ENCODE measurements at regions not wholly inside any gene's neighbourhood (a gene's known extent, or its start where the extent isn't known, plus 50 kb on each side); places are given as distances from the start of the nearest gene placed in this dataset.

DNA sequence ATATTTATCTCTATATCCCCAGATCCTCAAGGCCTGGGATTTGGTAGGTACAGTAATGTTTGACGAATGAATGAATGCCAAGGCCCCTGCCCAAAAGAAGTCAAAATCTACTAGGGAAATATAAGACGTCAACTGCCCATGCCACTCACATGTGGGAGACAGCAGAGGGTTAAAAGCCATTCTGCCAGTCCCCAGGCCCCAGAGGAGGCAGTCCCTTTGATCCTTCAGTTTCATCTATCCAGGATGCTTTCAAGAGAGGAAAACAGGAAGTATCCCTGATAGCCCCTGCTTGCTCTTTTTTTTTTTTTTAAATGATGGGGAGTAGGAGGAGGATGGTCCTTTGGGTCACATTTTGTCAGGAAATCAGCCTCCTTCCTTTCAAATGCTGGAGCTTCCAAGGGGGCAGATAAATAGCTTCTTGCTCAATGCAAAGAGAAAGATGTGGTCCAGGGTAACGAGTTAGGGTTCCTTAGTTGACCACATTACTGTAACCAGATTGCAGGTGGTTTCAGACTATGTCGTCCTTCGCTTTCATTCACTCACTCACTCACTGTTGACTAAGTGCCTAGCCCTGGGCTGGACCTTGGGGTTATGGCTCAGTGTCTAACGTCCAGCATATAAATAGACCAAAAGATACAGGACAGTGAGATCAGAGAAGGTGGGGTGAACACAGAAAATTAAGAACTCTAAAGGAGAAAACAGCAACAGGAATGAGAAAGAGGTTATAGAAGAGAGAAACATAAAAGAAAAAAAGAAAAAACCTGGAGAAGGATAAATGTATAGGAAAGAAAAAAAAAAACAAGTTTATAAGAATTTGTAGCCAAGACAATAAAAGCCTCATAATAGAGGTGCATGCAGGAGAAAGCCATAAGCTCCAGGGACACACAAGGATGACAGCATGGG lies 64.6 kb upstream of the PIM1 start:
- DNase-seq (ENCODE audit: low read depth in 1 of 2, low spot score in 1 of 2), result no peak

DNA sequence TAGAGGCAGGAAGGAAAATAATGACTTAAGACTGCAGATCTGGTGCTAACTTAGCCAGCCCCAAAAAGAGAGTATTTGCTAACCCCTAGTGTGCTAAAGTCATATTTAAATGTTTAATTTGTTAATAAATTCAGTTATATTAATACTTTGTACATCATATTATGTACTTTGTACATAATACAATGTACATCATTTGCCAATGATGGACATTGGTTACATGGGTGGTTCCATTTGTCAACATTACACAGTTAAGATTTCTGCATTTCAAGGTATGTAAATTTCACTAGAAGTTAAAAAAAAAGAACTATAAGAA lies 63.9 kb upstream of the PIM1 start:
- DNase-seq (ENCODE audit: low read depth in 1 of 2, low spot score in 1 of 2), result no peak

DNA sequence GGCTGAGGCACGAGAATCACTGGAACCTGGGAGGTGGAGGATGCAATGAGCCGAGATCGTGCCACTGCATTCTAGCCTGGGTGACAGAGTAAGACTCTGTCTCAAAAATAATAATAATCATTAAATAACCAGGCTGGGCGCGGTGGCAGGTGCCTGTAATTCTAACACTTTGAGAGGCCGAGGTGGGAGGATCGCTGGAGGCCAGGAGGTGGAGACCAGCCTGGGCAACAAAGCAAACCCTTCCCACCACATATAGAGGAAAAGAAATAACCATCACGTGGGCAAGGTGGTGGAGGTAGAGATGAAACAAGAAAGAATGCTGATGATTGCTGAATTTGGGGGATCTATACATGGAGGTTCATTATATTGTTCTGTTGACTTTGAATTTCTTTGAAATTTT lies 63.4 kb upstream of the PIM1 start:
- DNase-seq (ENCODE audit: low read depth in 1 of 2, low spot score in 1 of 2), result no peak

DNA sequence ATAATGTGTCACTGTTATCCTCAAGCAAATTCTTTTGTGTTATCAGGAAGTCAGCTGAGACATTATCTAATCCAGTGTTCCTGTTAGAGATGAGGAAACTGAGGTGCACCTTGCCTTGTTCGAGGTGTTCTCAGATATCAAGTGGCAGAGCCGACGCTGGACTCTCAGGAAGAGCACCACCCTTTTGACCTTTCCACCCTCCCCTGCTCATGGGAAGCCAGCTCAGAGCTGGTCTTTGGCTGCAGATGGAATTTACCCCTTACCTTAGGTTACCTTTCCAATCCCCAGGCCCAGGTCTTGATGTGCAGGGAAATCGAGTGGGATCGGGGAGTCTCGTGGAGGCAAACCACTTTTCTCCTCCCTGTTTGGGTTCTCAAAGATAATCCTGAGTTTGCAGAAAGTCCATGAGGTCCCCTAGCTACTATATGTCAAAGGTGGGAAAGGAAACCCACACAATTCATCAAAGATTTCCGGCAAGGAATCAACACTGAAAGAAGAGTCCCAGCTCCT lies 62.9 kb upstream of the PIM1 start:
- DNase-seq (ENCODE audit: low read depth in 1 of 2, low spot score in 1 of 2), result no peak

DNA sequence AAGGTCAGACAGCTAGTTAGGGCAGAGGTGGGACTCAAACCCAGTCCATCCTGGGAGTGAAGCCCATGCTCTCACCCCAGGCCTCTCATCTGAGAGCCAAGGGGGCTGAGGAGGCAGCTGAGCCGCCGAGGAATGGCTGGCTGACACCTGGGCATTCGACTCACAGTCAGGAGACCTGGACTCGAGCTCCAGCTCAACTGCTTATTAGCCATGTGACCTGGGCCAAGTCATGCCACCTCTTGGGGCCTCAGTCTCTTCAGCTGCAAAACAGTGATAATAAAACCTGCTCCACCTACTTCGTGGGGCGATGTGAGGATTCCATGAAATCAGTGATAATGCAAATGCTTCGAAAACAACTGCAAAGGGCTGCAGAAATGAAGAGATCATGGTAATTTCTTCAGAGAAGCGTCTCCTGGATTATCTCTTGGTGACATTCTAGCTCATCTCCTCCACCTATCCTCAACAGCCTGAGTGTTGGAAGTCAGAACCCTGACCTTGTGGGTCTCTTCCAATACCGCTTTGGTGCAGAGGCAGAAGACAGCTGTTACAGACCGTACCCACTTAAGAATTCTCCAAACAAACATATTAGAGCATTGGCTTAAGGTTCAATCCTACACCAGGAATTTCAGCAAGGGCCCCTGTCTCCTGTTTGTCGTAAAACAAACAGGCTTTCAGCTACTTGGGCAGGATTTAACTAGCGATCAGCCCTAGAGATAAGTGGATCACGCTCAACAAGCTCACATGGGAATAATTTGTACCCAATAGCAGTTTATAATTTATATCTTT lies 60.0 kb upstream of the PIM1 start:
- DNase-seq (ENCODE audit: low read depth in 1 of 2, low spot score in 1 of 2), result no peak

GRCh38 chr6:37110500-37111461 lies 59.2 kb upstream of the PIM1 start:
- no peak for DNase-seq (ENCODE audit: low read depth in 1 of 2, low spot score in 1 of 2)

- DNase-seq (ENCODE audit: low read depth in 1 of 2, low spot score in 1 of 2), result no peak
These were observed 56.0 kb upstream of the PIM1 start for GRCh38 chr6:37113976-37114375.

GRCh38 chr6:37114612-37115011 lies 55.3 kb upstream of the PIM1 start:
- no peak for DNase-seq (ENCODE audit: low read depth in 1 of 2, low spot score in 1 of 2)

DNA sequence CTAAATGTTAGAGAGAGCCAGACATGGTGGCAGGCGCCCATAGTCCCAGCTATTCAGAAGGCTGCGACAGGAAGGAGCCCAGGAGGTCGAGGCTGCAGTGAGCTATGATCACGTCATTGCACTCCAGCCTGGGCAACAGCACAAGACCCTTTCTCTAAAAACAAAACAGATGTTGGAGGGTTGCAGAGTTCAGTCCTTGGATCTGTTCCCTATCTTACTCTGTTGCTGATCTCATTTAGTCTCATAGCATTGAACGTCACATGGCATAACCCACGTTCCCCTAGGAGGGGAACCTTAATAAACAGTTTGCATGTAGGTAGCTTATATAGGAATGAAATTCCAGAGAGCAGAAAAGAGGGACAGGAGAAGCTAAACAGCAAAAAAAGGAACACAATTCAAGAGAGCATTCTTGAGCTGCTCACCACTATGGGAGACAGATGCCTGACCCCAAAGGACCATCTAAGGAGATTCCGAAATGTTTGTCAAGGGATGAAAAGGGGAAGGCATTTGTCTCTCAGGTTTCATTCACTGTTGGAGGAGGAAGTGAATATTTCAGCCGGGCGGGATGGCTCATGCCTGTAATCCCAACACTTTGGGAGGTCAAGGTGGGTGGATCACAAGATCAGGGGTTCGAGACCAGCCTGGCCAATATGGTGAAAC lies 54.6 kb upstream of the PIM1 start:
- no peak for DNase-seq (ENCODE audit: low read depth in 1 of 2, low spot score in 1 of 2)

GRCh38 chr6:37116326-37116725 lies 53.6 kb upstream of the PIM1 start:
- no peak for DNase-seq (ENCODE audit: low read depth in 1 of 2, low spot score in 1 of 2)

- no peak for DNase-seq (ENCODE audit: low read depth in 1 of 2, low spot score in 1 of 2)
These were observed 50.5 kb upstream of the PIM1 start for GRCh38 chr6:37119387-37119886.
